ENCODE measurements at regions not wholly inside any gene's neighbourhood (a gene's known extent, or its start where the extent isn't known, plus 50 kb on each side); places are given as distances from the start of the nearest gene placed in this dataset.
A peak's percentile ranks its signal among the peaks of the same experiment; 100 is the strongest.

GRCh38 chr2:19099181-19099580, 259.2 kb downstream of the OSR1 start:
- H2BK15ac ChIP-seq (ENCODE audit: low read depth, low read length) = 0 out of 3 replicates have a peak overlapping the region, but pooled peaks have one; percentile 1
- H4K20me1 ChIP-seq (ENCODE audit: insufficient read depth, low read length) = no peaks in the 10 kb centered on the region
- H3K14ac ChIP-seq (replicated peaks; ENCODE audit: low read depth, low read length) = no peak overlapping the region; the same call in 1 of the 2 replicates
- no peak overlapping the region for H2AK9ac ChIP-seq (replicated peaks; ENCODE audit: low read depth, low read length, poor library complexity)
- TF ChIP-seq RFX5 (IDR thresholded peaks at IDR 0.05; ENCODE audit: low read depth, low read length) (no peak), MAZ (IDR thresholded peaks at IDR 0.05; ENCODE audit: borderline replicate concordance, low read depth, low read length) (no peak), MXI1 (IDR thresholded peaks at IDR 0.05; ENCODE audit: borderline replicate concordance, low read depth, low read length) (no peak), CTCF (conservative IDR thresholded peaks at IDR 0.05; ENCODE audit: low read depth, low read length) (no peak), USF2 (IDR thresholded peaks at IDR 0.05; ENCODE audit: low read depth, low read length) (no peak), MAFK (IDR thresholded peaks at IDR 0.05; ENCODE audit: low read depth, low read length) (no peak), CEBPB (IDR thresholded peaks at IDR 0.05; ENCODE audit: low read depth, low read length) (no peak), RAD21 (IDR thresholded peaks at IDR 0.05; ENCODE audit: low read length) (no peak), SMC3 (IDR thresholded peaks at IDR 0.05; ENCODE audit: low read depth, low read length) (no peak), ELK1 (IDR thresholded peaks at IDR 0.05; ENCODE audit: borderline replicate concordance, low read depth, low read length) (no peak), POLR2A (IDR thresholded peaks at IDR 0.05; ENCODE audit: low read depth, low read length) (no peak), BHLHE40 (IDR thresholded peaks at IDR 0.05; ENCODE audit: low read depth, low read length) (no peak), NFE2L2 (IDR thresholded peaks at IDR 0.05; ENCODE audit: low read depth, low read length) (no peak)
- H3K36me3 ChIP-seq (ENCODE audit: control insufficient read depth, insufficient read depth, low read length) = no peaks in the 10 kb centered on the region
- ATAC-seq (ENCODE audit: low read depth) = no peak
- DNase-seq = no peak
- H4K91ac ChIP-seq (ENCODE audit: insufficient read depth, low read depth, low read length) = no peak overlapping the region
- H3K9me3 ChIP-seq (ENCODE audit: control insufficient read depth, insufficient read depth, low read length) = no peaks in the 10 kb centered on the region
- H2AK5ac ChIP-seq (ENCODE audit: low read depth, low read length) = no peak overlapping the region
- no peaks in the 10 kb centered on the region for H3K79me1 ChIP-seq (ENCODE audit: low read depth in 1 of 2, low read length in 2 of 2)
- H2BK5ac ChIP-seq (ENCODE audit: low read depth, low read length, poor library complexity, severe bottlenecking) = no peak overlapping the region
- no peak overlapping the region for H3K4ac ChIP-seq (ENCODE audit: low read depth, low read length)
- no peak overlapping the region for H3K23ac ChIP-seq (ENCODE audit: low read depth, low read length)
- ChIA-PET CTCF (no interaction called here), POLR2A (ENCODE audit: unreplicated experiment) (no interaction called here)
- H3K9ac ChIP-seq (ENCODE audit: low read depth, low read length) = no peak overlapping the region
- in situ Hi-C loops (cut with MboI; ENCODE audit: low sequenced_read_pairs) = no loop called here
- H3K9me1 ChIP-seq (ENCODE audit: insufficient read depth, low read length) = no peaks in the 10 kb centered on the region
- H3K4me1 ChIP-seq (ENCODE audit: control insufficient read depth, insufficient read depth, low read length) = no peaks in the 10 kb centered on the region
- BruUV-seq (replicated peaks) = no TSS peak
- dilution Hi-C loops (cut with HindIII; ENCODE audit: low sequenced_read_pairs, unreplicated experiment) = no loop called here
- H2BK120ac ChIP-seq (ENCODE audit: low read depth, low read length) = peak overlapping the region; percentile 5; the same call in 1 of the 2 replicates
- no peak overlapping the region for H4K5ac ChIP-seq (ENCODE audit: low read depth, low read length)
- no peak overlapping the region for H2AFZ ChIP-seq (replicated peaks; ENCODE audit: low read length, poor library complexity)
- H3K4me3 ChIP-seq (ENCODE audit: insufficient read depth, low read depth, low read length) = no peak overlapping the region
- H3K18ac ChIP-seq (ENCODE audit: low read depth, low read length) = no peak overlapping the region
- H2BK20ac ChIP-seq (ENCODE audit: low read depth, low read length) = no peak overlapping the region
- no peaks in the 10 kb centered on the region for H3K27me3 ChIP-seq (ENCODE audit: control insufficient read depth, insufficient read depth, low read length)
- intact Hi-C loops (cut with micrococcal nuclease) = no loop called here
- no peak overlapping the region for H3K27ac ChIP-seq (ENCODE audit: insufficient read depth, low read length)
- no peak overlapping the region for H3K56ac ChIP-seq (ENCODE audit: extremely low read depth, insufficient read depth, low read length)
- no peak overlapping the region for H3K4me2 ChIP-seq (ENCODE audit: low read depth, low read length)
- no peak overlapping the region for H4K8ac ChIP-seq (ENCODE audit: low read depth in 2 of 2, low read length in 2 of 2)
- no CpG with 5 or more reads among the region's 3 CpGs for WGBS, 2 experiments (ENCODE audit: extremely low coverage in 2 of 2, insufficient read length in 1 of 2)

Data from IMR-90 (cell line).